ENCODE measurements at regions not wholly inside any gene's neighbourhood (a gene's known extent, or its start where the extent isn't known, plus 50 kb on each side); places are given as distances from the start of the nearest gene placed in this dataset.

DNA sequence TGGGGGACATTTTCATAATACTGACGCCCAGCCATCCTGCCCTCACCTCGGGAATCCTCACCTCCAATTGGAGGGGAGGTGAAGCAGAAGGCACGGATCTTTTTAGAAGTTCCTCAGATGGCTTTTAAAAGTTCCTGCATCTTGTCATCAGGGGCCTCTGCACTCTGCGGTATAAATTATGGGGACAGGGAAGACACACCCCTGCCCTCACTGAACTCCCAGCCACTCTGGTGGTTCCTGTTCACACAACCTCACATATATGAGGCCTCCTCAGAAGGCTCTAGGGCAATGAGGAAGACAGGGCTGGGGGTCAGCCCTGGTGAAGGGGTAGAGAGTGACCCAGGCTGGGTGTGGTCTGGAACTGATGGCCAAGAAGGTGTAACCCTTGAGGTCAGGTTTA lies 187.0 kb downstream of the SOD2 start:
- TF ChIP-seq POLR2A (IDR thresholded peaks at IDR 0.05) (no peak), EP300 (IDR thresholded peaks at IDR 0.05) (no peak)
- TF ChIP-seq, protein P1, sequence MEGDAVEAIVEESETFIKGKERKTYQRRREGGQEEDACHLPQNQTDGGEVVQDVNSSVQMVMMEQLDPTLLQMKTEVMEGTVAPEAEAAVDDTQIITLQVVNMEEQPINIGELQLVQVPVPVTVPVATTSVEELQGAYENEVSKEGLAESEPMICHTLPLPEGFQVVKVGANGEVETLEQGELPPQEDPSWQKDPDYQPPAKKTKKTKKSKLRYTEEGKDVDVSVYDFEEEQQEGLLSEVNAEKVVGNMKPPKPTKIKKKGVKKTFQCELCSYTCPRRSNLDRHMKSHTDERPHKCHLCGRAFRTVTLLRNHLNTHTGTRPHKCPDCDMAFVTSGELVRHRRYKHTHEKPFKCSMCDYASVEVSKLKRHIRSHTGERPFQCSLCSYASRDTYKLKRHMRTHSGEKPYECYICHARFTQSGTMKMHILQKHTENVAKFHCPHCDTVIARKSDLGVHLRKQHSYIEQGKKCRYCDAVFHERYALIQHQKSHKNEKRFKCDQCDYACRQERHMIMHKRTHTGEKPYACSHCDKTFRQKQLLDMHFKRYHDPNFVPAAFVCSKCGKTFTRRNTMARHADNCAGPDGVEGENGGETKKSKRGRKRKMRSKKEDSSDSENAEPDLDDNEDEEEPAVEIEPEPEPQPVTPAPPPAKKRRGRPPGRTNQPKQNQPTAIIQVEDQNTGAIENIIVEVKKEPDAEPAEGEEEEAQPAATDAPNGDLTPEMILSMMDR (IDR thresholded peaks at IDR 0.05) = no peak

Data from tibial nerve (tissue), 4 donors.